ENCODE measurements at regions not wholly inside any gene's neighbourhood (a gene's known extent, or its start where the extent isn't known, plus 50 kb on each side); places are given as distances from the start of the nearest gene placed in this dataset.

GRCh38 chr1:25112400-25112799 is 119.9 kb downstream of the SYF2 start:
- no peak overlapping the region for H3K18ac ChIP-seq (ENCODE audit: insufficient read length, low read depth, low read length)
- H2AK5ac ChIP-seq (ENCODE audit: insufficient read length, low read length), result no peak overlapping the region
- no peaks in the 10 kb centered on the region for H3K79me2 ChIP-seq (ENCODE audit: insufficient read depth, low read length)
- H3K27ac Mint-ChIP-seq, result no peak overlapping the region
- H4K20me1 ChIP-seq (ENCODE audit: control insufficient read depth, insufficient read depth, insufficient read length), result no peaks in the 10 kb centered on the region
- no peaks in the 10 kb centered on the region for H3K4me1 Mint-ChIP-seq
- TF ChIP-seq CTCF (conservative IDR thresholded peaks at IDR 0.05), result no peak
- no peak overlapping the region for H3K9ac ChIP-seq (ENCODE audit: extremely low read depth, insufficient read length, low read length)
- no peak for DNase-seq
- no peaks in the 10 kb centered on the region for H3K4me1 ChIP-seq (ENCODE audit: insufficient read depth, low read length)
- H3K4me2 ChIP-seq (ENCODE audit: insufficient read depth, insufficient read length, low read length), result no peak overlapping the region
- H3K36me3 Mint-ChIP-seq (ENCODE audit: insufficient read depth in 1 of 3, low read depth in 3 of 3), result peaks cover 2 to 9% (median 7%) of the 10 kb centered on the region in 3 experiments; a peak in 6 of 7 replicates
- H3K14ac ChIP-seq (ENCODE audit: insufficient read depth, low read length), result no peak overlapping the region
- H2BK20ac ChIP-seq (ENCODE audit: low read depth, low read length, poor library complexity, severe bottlenecking), result no peak overlapping the region
- no peak overlapping the region for H3K27ac ChIP-seq (ENCODE audit: insufficient read length, low read depth, low read length)
- H2AFZ ChIP-seq (ENCODE audit: low read length), result no peak overlapping the region
- no peak overlapping the region for H3K23ac ChIP-seq (ENCODE audit: insufficient read length, low read depth, low read length)
- no peaks in the 10 kb centered on the region for H3K79me1 ChIP-seq (ENCODE audit: insufficient read depth, low read depth, low read length, poor library complexity, severe bottlenecking)
- WGBS (ENCODE audit: extremely low coverage, insufficient read length, low lambda C conversion rate), result no CpG with 5 or more reads among the region's 6 CpGs
- H3K27me3 Mint-ChIP-seq (ENCODE audit: low read depth), result peaks cover 21% of the 10 kb centered on the region
- no peaks in the 10 kb centered on the region for H3K27me3 ChIP-seq (ENCODE audit: insufficient read depth, low read length)
- H3K23me2 ChIP-seq (ENCODE audit: insufficient read length, low read depth, low read length, poor library complexity, severe bottlenecking), result no peaks in the 10 kb centered on the region
- no peak overlapping the region for H3K56ac ChIP-seq (ENCODE audit: insufficient read length, low read depth, low read length)
- H2BK5ac ChIP-seq (ENCODE audit: insufficient read length, low read length), result no peak overlapping the region
- no peak overlapping the region for H3K4me3 Mint-ChIP-seq
- H3T11ph ChIP-seq (ENCODE audit: low read length), result no peak overlapping the region
- H2BK15ac ChIP-seq (ENCODE audit: low read depth, low read length), result no peak overlapping the region
- H4K5ac ChIP-seq (ENCODE audit: insufficient read length, low read depth, low read length), result no peak overlapping the region
- H3K9me3 Mint-ChIP-seq, result peaks cover 10 to 12% of the 10 kb centered on the region in 2 experiments
- no peak overlapping the region for H3K4ac ChIP-seq (ENCODE audit: low read depth, low read length)
- no peak overlapping the region for H4K91ac ChIP-seq (ENCODE audit: insufficient read length, low read depth, low read length)
- H4K8ac ChIP-seq (replicated peaks; ENCODE audit: insufficient read length, low read depth, low read length), result no peak overlapping the region
- no peak overlapping the region for H2BK12ac ChIP-seq (ENCODE audit: insufficient read length, low read depth, low read length)
- H2BK120ac ChIP-seq (ENCODE audit: low read depth, low read length, poor library complexity, severe bottlenecking), result no peak overlapping the region
- no peaks in the 10 kb centered on the region for H3K9me3 ChIP-seq (ENCODE audit: control insufficient read depth, low read depth, low read length)

All from H9 (cell line).